ENCODE measurements at regions not wholly inside any gene's neighbourhood (a gene's known extent, or its start where the extent isn't known, plus 50 kb on each side); places are given as distances from the start of the nearest gene placed in this dataset.

DNA sequence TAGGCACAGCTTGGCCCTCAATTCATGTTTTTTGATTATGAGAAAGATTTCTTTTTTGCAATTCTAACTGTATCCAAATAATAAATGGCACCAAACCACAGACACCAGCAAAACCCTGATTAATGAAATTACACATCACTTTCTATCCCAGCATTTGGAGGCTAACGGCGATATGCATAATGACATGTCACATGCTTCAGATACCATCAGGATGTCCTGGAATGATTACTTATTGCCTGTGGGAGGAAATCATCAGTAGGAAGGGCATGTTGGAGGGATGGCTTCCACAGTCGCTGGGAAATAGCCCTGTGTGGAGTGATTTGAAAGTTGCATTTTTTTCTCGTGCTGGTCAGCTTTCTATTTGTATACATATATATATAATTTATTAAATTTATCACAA lies 121.7 kb downstream of the CMPK2 start:
- H3K27ac ChIP-seq: no peak overlapping the region
- H3K27me3 ChIP-seq: no peaks in the 10 kb centered on the region
- no peaks in the 10 kb centered on the region for H3K9me3 ChIP-seq
- no peak for DNase-seq (ENCODE audit: low spot score in 2 of 2)
- no peaks in the 10 kb centered on the region for H3K36me3 ChIP-seq
- intact Hi-C loops (cut with DNase I): no loop called here
- no peaks in the 10 kb centered on the region for H3K4me1 ChIP-seq
- TF ChIP-seq, protein P1, sequence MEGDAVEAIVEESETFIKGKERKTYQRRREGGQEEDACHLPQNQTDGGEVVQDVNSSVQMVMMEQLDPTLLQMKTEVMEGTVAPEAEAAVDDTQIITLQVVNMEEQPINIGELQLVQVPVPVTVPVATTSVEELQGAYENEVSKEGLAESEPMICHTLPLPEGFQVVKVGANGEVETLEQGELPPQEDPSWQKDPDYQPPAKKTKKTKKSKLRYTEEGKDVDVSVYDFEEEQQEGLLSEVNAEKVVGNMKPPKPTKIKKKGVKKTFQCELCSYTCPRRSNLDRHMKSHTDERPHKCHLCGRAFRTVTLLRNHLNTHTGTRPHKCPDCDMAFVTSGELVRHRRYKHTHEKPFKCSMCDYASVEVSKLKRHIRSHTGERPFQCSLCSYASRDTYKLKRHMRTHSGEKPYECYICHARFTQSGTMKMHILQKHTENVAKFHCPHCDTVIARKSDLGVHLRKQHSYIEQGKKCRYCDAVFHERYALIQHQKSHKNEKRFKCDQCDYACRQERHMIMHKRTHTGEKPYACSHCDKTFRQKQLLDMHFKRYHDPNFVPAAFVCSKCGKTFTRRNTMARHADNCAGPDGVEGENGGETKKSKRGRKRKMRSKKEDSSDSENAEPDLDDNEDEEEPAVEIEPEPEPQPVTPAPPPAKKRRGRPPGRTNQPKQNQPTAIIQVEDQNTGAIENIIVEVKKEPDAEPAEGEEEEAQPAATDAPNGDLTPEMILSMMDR (IDR thresholded peaks at IDR 0.05): no peak
- no peak overlapping the region for H3K4me3 ChIP-seq

- intact Hi-C loops (cut with DNase I): no loop called here
- DNase-seq (ENCODE audit: low spot score in 2 of 2): no peak
- Histone ChIP-seq H3K4me3 (no peak overlapping the region), H3K4me1 (no peaks in the 10 kb centered on the region), H3K27me3 (no peaks in the 10 kb centered on the region), H3K27ac (no peak overlapping the region), H3K9me3 (no peaks in the 10 kb centered on the region), H3K36me3 (no peaks in the 10 kb centered on the region)
- TF ChIP-seq, protein P1 (IDR thresholded peaks at IDR 0.05): no peak
These were observed 118.3 kb downstream of the CMPK2 start for GRCh38 chr2:6747433-6747832.

DNA sequence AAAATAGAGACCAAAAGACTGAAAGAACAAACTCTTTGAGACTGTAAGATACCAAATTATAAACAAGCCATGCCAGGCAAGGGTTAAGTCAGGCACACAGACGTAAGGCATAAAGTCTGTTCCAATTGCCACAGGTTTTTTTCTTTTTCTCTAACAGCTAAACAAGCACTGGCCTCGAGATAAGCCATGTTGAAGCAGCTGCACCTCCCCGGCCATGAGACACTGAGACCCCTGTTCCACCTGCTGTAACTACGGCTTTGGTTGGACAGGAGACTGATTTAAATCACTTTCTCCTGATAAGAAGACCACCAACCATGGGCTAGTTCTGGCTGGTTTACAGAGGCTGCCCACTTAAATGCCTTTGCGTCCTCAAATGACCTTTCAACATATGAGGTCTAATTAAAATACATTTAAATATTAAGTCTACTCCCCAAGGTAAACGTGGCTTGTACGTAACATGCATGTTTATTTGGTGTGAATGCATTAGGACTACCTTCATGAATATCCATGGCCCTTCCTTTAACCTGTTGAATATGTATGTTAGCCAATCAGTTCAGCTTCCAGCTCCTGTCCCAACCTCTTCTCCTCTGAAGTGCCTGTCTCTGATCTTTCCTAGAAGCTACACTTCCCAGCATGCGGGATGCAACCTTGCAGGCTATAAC lies 117.2 kb downstream of the CMPK2 start:
- DNase-seq (ENCODE audit: low spot score in 2 of 2): no peak
- H3K4me1 ChIP-seq: no peaks in the 10 kb centered on the region
- H3K9me3 ChIP-seq: no peaks in the 10 kb centered on the region
- no peak overlapping the region for H3K4me3 ChIP-seq
- H3K36me3 ChIP-seq: no peaks in the 10 kb centered on the region
- intact Hi-C loops (cut with DNase I): no loop called here
- H3K27me3 ChIP-seq: no peaks in the 10 kb centered on the region
- TF ChIP-seq, protein P1 (IDR thresholded peaks at IDR 0.05): no peak
- no peak overlapping the region for H3K27ac ChIP-seq

DNA sequence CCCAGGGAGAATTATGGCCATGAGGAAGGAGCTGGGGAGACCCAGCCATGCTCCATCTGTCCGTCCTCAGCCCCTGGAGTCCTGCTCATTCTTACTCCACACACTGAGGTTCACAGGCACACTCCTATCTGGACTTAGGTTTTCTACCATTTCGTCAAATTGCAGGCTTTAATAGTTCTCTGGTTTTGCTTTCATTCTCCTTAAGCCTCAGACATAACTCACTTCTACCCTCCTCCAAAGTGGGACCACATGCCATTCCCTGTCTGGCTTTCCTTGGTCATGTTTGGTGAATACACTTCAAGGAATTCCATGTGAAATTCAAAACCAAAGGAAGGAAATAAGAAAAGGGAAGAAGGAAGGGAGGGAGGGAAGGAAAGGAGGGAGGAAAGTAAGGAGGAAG lies 115.7 kb downstream of the CMPK2 start:
- intact Hi-C loops (cut with DNase I): no loop called here
- DNase-seq (ENCODE audit: low spot score in 2 of 2): no peak
- Histone ChIP-seq H3K27ac (no peak overlapping the region), H3K36me3 (no peaks in the 10 kb centered on the region), H3K27me3 (no peaks in the 10 kb centered on the region), H3K4me3 (no peak overlapping the region), H3K4me1 (no peaks in the 10 kb centered on the region), H3K9me3 (no peaks in the 10 kb centered on the region)
- TF ChIP-seq, protein P1 (IDR thresholded peaks at IDR 0.05): no peak

DNA sequence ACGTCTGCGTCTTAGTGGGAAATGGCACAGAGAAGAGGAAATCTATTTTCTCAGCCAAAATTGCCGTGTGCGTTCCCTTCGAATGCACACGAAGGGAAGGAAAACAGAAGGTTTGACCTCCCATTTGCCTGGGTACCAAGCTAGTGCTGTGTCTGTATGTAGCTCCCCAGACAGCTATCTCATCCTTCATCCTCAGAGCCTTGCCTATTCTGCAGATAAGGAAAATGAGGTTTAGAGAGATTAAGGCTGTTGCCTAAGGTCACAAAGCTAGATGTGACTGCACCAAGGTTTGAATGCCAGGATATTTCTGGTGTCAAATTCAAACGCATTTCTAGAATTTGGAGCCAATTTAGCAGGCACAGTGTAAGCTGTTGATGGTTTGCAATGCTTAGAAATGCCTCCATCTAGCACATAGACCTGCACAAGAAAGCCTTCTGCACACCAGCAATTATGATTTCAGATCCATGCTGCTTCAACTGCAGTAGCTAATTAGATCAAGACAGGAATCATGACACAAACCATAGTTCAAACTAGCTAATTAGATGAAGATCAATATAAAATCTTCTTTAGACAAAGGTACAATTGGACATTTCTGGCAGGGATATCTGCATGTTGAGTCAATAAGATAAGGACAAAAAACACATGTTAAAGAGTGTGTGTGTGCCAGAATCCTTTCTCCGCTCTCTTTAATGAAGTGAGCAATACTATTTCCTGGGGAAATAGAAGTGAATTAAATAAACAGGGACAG lies 115.1 kb downstream of the CMPK2 start:
- Histone ChIP-seq H3K4me1 (no peaks in the 10 kb centered on the region), H3K36me3 (no peaks in the 10 kb centered on the region), H3K9me3 (no peaks in the 10 kb centered on the region), H3K27me3 (no peaks in the 10 kb centered on the region), H3K4me3 (no peak overlapping the region), H3K27ac (no peak overlapping the region)
- intact Hi-C loops (cut with DNase I): no loop called here
- TF ChIP-seq, protein P1 (IDR thresholded peaks at IDR 0.05): no peak
- no peak for DNase-seq (ENCODE audit: low spot score in 2 of 2)
